Psoas muscle (tissue), 7 donors: ENCODE measurements at regions not wholly inside any gene's neighbourhood (a gene's known extent, or its start where the extent isn't known, plus 50 kb on each side); places are given as distances from the start of the nearest gene placed in this dataset.

Experiments
- ATAC-seq, 4 donors: fragments of 200-7000 bp; cut with Tn5 transposase; one replicate each; pipeline ENCODE4 v1.9.1; 2020; ENCODE audit warnings: moderate library complexity in 3 of 4, mild to moderate bottlenecking in 2 of 4
- DNase-seq, 2 donors: peaks; one replicate each; pipeline ENCODE4 v3.0.0-alpha.2; 2020
- H3K27ac ChIP-seq: fragments of 200-600 bp; one replicate; pipeline ENCODE4 v1.8.0; 2022
- H3K27me3 ChIP-seq, 3 donors: fragments of 200-600 bp in 1 of 3; one replicate each; pipeline versions ENCODE4 v1.6.1 to v1.8.0; 2013 to 2022; ENCODE audit warnings: low read length in 2 of 3, mild to moderate bottlenecking in 2 of 3, moderate library complexity in 1 of 3; ENCODE audit not compliant: insufficient read depth in 3 of 3
- H3K36me3 ChIP-seq, 2 donors: fragments of 200-600 bp in 1 of 2; one replicate each; pipeline versions ENCODE4 v1.6.1 to v1.8.0; 2013 to 2022; ENCODE audit warnings: low read depth in 1 of 2, mild to moderate bottlenecking in 1 of 2, moderate library complexity in 1 of 2; ENCODE audit not compliant: insufficient read depth in 1 of 2
- H3K4me1 ChIP-seq: fragments of 200-600 bp; one replicate; pipeline ENCODE4 v1.8.0; 2022
- H3K4me3 ChIP-seq: fragments of 200-600 bp; one replicate; pipeline ENCODE4 v1.8.0; 2022; ENCODE audit warnings: mild to moderate bottlenecking
- H3K9me3 ChIP-seq: fragments of 200-600 bp; one replicate; pipeline ENCODE4 v1.8.0; 2022
- WGBS, 3 donors: extraction: QIAGEN DNeasy Blood & Tissue Kit; methylation state at CpG; one replicate each; pipeline versions ENCODE4 v1.1.6 to v1.1.7; 2013; 5-methylcytosine and 5-hydroxymethylcytosine counted together
- intact Hi-C, 2 donors: fragments of 100-400 bp; cut with DNase I; formaldehyde crosslinking; loops; one replicate each; pipeline versions ENCODE4 v1.11.0 to v1.14.2; 2022
- TF ChIP-seq, protein P1 (sequence below): fragments of 200-600 bp; IDR thresholded peaks from one replicate; pipeline ENCODE4 v1.8.0; 2022; ENCODE audit warnings: antibody characterized with exemption
- donor health status: healthy with polysubstance abuse.
- donor health status: DM: no; HTN: no; CAD: no; lungs with moderate emphysema.
- donor health status: Bipolar disorder and iron deficiency.
- donor health status: healthy.
- donor health status: DM: yes; HTN: yes; CAD: no.
- donor health status: DM: no; HTN: no; CAD: no.
- donor health status: DM: yes; HTN: yes; CAD: no.

DNA sequence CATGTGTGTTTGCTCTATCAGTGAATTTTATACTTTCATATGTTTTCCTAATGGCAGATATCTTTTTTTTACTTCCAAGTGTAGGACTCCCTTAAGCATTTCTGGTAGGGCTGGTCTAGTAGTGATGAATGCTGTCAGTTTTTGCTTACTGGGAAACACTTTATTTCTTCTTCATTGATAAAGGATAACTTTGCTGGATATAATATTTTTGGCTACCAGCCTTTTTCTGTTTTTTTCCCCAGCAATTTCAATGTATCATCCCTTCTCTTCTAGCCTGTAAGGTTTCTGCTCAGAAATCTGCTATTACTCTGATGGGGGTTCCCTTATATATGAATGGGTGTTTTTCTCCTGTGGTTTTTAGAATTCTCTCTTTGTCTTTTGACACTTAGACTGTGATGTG lies 980.6 kb upstream of the PIK3C3 start:
- H3K27ac ChIP-seq = no peak overlapping the region
- no peaks in the 10 kb centered on the region for H3K27me3 ChIP-seq
- TF ChIP-seq, protein P1, sequence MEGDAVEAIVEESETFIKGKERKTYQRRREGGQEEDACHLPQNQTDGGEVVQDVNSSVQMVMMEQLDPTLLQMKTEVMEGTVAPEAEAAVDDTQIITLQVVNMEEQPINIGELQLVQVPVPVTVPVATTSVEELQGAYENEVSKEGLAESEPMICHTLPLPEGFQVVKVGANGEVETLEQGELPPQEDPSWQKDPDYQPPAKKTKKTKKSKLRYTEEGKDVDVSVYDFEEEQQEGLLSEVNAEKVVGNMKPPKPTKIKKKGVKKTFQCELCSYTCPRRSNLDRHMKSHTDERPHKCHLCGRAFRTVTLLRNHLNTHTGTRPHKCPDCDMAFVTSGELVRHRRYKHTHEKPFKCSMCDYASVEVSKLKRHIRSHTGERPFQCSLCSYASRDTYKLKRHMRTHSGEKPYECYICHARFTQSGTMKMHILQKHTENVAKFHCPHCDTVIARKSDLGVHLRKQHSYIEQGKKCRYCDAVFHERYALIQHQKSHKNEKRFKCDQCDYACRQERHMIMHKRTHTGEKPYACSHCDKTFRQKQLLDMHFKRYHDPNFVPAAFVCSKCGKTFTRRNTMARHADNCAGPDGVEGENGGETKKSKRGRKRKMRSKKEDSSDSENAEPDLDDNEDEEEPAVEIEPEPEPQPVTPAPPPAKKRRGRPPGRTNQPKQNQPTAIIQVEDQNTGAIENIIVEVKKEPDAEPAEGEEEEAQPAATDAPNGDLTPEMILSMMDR = no peak
- H3K9me3 ChIP-seq = no peaks in the 10 kb centered on the region
- no peaks in the 10 kb centered on the region for H3K4me1 ChIP-seq
- DNase-seq (no peak), ATAC-seq (no peak)
- intact Hi-C loops = no loop called here
- no peaks in the 10 kb centered on the region for H3K36me3 ChIP-seq
- H3K4me3 ChIP-seq = no peak overlapping the region

DNA sequence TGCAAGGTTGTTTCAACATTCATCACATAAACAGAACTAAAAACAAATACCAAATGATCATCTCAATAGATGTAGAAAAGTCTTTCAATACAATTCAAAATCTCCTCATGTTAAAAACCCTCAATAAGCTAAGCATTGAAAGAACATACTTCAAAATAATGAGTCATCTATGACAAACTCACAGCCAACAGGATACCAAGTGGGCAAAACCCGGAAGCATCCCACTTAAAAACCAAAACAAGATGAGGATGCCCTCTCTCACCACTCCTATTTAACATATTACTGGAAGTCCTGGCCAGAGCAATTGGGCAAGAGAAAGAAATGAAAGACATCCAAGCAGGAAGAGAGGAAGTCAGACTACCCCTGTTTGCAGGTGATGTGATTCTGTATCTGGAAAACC lies 992.2 kb upstream of the PIK3C3 start:
- Histone ChIP-seq H3K27me3 (no peaks in the 10 kb centered on the region), H3K27ac (no peak overlapping the region), H3K4me3 (no peak overlapping the region), H3K4me1 (no peaks in the 10 kb centered on the region), H3K36me3 (no peaks in the 10 kb centered on the region), H3K9me3 (no peaks in the 10 kb centered on the region)
- no peak for DNase-seq
- intact Hi-C loops = no loop called here
- ATAC-seq = no peak
- TF ChIP-seq, protein P1 = no peak
- 86 to 91% (median 86%) methylated on average over 1 of the region's 1 CpG for WGBS, 3 donors

DNA sequence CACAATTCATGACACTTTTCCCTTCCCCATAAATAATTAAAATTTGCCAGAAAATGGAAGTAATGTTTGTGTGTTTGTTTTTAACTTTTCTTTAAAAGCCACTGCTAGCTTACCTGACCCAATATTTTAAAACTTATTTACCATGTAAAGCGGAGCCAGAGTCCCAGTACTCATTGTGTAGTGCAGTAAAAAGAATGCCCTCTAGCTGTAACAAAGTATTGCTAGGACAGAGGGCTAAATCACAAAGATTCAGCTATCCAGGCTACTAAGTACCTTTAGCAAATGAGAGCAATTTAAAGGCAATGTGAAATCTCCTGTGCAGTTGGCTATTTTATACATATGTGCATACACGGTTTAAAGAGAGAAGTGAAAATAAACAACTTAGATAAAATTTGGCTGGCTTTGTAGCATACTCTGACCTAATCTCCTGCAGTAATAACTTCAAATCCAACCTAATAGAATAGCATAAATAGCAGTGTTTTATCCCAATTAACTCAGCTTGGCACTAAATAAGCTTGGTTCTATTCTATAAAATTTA lies 997.4 kb upstream of the PIK3C3 start:
- TF ChIP-seq, protein P1 = no peak
- WGBS, 3 donors = 66 to 73% (median 69%) methylated on average over 2 of the region's 2 CpGs
- Histone ChIP-seq H3K27me3 (no peaks in the 10 kb centered on the region), H3K4me1 (no peaks in the 10 kb centered on the region), H3K4me3 (no peak overlapping the region), H3K27ac (no peak overlapping the region), H3K36me3 (no peaks in the 10 kb centered on the region), H3K9me3 (no peaks in the 10 kb centered on the region)
- DNase-seq (no peak), ATAC-seq (no peak)
- intact Hi-C loops = no loop called here

DNA sequence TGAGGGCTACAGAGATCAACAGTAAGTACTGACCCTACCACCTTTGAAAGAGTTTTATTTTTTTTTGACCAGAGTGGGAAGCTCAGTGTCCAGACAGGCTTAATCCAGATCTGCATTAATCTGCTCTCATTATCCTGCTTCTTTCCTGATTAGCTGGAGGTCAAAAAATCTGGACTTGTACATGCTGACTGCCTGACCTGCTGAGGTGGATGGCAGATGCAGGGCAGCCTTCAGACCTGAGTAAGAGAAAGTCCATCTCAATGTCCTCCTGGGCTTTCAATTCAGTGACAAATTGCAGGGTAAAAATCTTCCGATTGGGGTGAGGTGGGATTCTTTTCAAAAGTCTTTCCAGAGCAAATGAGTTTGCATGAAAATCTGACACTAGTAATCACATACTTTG lies 998.8 kb upstream of the PIK3C3 start:
- Histone ChIP-seq H3K36me3 (no peaks in the 10 kb centered on the region), H3K27me3 (no peaks in the 10 kb centered on the region), H3K9me3 (no peaks in the 10 kb centered on the region), H3K4me3 (no peak overlapping the region), H3K27ac (no peak overlapping the region), H3K4me1 (no peaks in the 10 kb centered on the region)
- WGBS, 3 donors = 32 to 48% (median 45%) methylated on average over 1 of the region's 1 CpG
- intact Hi-C loops = no loop called here
- DNase-seq = no peak
- no peak for ATAC-seq
- TF ChIP-seq, protein P1 = no peak

DNA sequence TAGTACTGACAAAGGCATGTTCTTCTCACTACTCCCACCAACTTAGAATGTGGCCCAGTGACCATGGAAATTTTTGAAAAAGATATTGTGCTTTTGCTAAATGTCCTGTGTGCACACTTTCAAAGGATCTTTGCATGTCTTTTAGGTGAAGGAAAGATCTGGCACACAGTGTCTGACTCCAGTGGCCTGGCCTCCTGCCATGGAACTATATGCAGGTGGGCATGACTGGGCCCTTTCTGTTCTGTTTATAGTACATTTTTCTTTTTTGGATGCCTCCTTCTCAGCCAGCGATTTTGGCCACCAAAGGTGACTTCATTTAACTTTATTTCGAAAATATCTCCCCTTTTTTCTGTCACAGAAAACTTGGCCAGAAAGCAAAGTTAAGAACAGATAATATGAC lies 999.7 kb upstream of the PIK3C3 start:
- DNase-seq (no peak), ATAC-seq (no peak)
- 79 to 84% (median 84%) methylated on average over 2 of the region's 2 CpGs for WGBS, 3 donors
- TF ChIP-seq, protein P1 = no peak
- Histone ChIP-seq H3K36me3 (no peaks in the 10 kb centered on the region), H3K27me3 (no peaks in the 10 kb centered on the region), H3K27ac (no peak overlapping the region), H3K4me3 (no peak overlapping the region), H3K4me1 (no peaks in the 10 kb centered on the region), H3K9me3 (no peaks in the 10 kb centered on the region)
- intact Hi-C loops = no loop called here
